Endothelial cell of umbilical vein (primary cell): ENCODE measurements at regions not wholly inside any gene's neighbourhood (a gene's known extent, or its start where the extent isn't known, plus 50 kb on each side); places are given as distances from the start of the nearest gene placed in this dataset.

ENCODE experiments used
- BruUV-seq: library from RNA; stranded (reverse); fragments of 400-500 nt; replicated peaks from 2 replicates; lab custom pipeline; 2021; lab: Mats Ljungman, UMichigan
- CTCF ChIA-PET: fragments of 300-600, 350-600 bp; sonication (Branson Sonifier 250); formaldehyde crosslinking; loops from one replicate; lab custom pipeline; 2021; ENCODE audit warnings: antibody characterized with exemption, inconsistent platforms; lab: Charles Lee
- POLR2A ChIA-PET: fragments of 300-600, 350-600 bp; sonication (Branson Sonifier 250); formaldehyde crosslinking; loops from one replicate; lab custom pipeline; 2021; ENCODE audit warnings: antibody characterized with exemption, inconsistent platforms; lab: Charles Lee
- DNase-seq: peaks from one replicate; pipeline ENCODE4 v3.0.0-alpha.2; 2011; ENCODE audit warnings: low read depth, low spot score
- FAIRE-seq: peaks from 2 replicates; lab custom pipeline; 2011; peaks lifted over from hg19 to GRCh38; lab: Jason Lieb, UNC
- H2AFZ ChIP-seq: 2 replicates; pipeline ENCODE4 v1.6.0; 2012; ENCODE audit warnings: low read depth, low read length, control low read depth, inconsistent platforms
- H3K27ac ChIP-seq: 2 replicates; pipeline ENCODE4 v1.5.1; 2011; ENCODE audit warnings: low read depth, mild to moderate bottlenecking, control low read depth, low read length, moderate library complexity; ENCODE audit not compliant: insufficient read depth
- H3K27me3 ChIP-seq, 2 experiments: 2 replicates each; pipeline versions ENCODE4 v1.6.0 to v1.6.1; 2011; ENCODE audit warnings: low read length in 2 of 2, mixed read lengths in 1 of 2; ENCODE audit not compliant: control insufficient read depth in 2 of 2, insufficient read depth in 2 of 2
- H3K36me3 ChIP-seq, 2 experiments: 2 replicates in 1 of 2; 3 replicates in 1 of 2; pipeline ENCODE4 v1.5.1; 2011; ENCODE audit warnings: low read length in 2 of 2, mild to moderate bottlenecking in 1 of 2, moderate library complexity in 1 of 2; ENCODE audit not compliant: control insufficient read depth in 2 of 2, insufficient read depth in 2 of 2; ENCODE audit errors: extremely low read depth in 1 of 2
- H3K4me1 ChIP-seq: 3 replicates; pipeline ENCODE4 v1.5.1; 2011; ENCODE audit warnings: mild to moderate bottlenecking, low read length; ENCODE audit not compliant: control insufficient read depth, insufficient read depth; ENCODE audit errors: extremely low read depth
- H3K4me2 ChIP-seq: 2 replicates; pipeline ENCODE4 v1.6.1; 2011; ENCODE audit warnings: low read length, control low read depth, mixed read lengths; ENCODE audit not compliant: insufficient read depth
- H3K4me3 ChIP-seq, 3 experiments: fragments of 200-600 bp in 1 of 3; sonication (generic), shearing (Covaris generic) in 1 of 3; replicated peaks in 1 of 3; 2 replicates each; pipeline ENCODE4 v1.5.1; 2011 to 2016; ENCODE audit warnings: control low read depth in 3 of 3, low read length in 3 of 3, mild to moderate bottlenecking in 2 of 3, inconsistent platforms in 1 of 3, low read depth in 1 of 3, moderate library complexity in 1 of 3; ENCODE audit not compliant: insufficient read depth in 1 of 3
- H3K79me2 ChIP-seq: 2 replicates; pipeline ENCODE4 v1.6.0; 2012; ENCODE audit warnings: low read length, inconsistent platforms; ENCODE audit not compliant: control insufficient read depth, insufficient read depth
- H3K9ac ChIP-seq: replicated peaks from 2 replicates; pipeline ENCODE3; 2011; ENCODE audit warnings: low read length, control low read depth; ENCODE audit not compliant: insufficient read depth; ENCODE audit errors: extremely low read depth
- H3K9me1 ChIP-seq: replicated peaks from 3 replicates; pipeline ENCODE4 v1.6.0; 2011; ENCODE audit warnings: mild to moderate bottlenecking, low read length; ENCODE audit not compliant: control insufficient read depth, insufficient read depth; ENCODE audit errors: extremely low read depth
- H3K9me3 ChIP-seq: replicated peaks from 2 replicates; pipeline ENCODE4 v1.5.1; 2012; ENCODE audit warnings: low read length, inconsistent platforms; ENCODE audit not compliant: control insufficient read depth, insufficient read depth
- H4K20me1 ChIP-seq: replicated peaks from 2 replicates; pipeline ENCODE3; 2011; ENCODE audit warnings: mild to moderate bottlenecking, low read length; ENCODE audit not compliant: control insufficient read depth, insufficient read depth; ENCODE audit errors: extremely low read depth
- EZH2 ChIP-seq: IDR thresholded peaks from 2 replicates; pipeline ENCODE4 v1.6.1; 2012; ENCODE audit warnings: borderline replicate concordance, low read depth, mild to moderate bottlenecking, moderate library complexity, low read length, inconsistent platforms; ENCODE audit not compliant: severe bottlenecking
- FOS ChIP-seq: IDR thresholded peaks from 2 replicates; pipeline ENCODE4 v1.6.1; 2011; ENCODE audit warnings: mild to moderate bottlenecking, low read length, moderate library complexity, borderline replicate concordance; ENCODE audit not compliant: insufficient read depth
- GATA2 ChIP-seq: IDR thresholded peaks from 2 replicates; pipeline ENCODE4 v1.7.0; 2011; ENCODE audit warnings: low read depth, mild to moderate bottlenecking, moderate library complexity, mixed read lengths, low read length; ENCODE audit not compliant: insufficient read length, insufficient read depth
- JUN ChIP-seq: IDR thresholded peaks from 2 replicates; pipeline ENCODE4 v1.6.1; 2011; ENCODE audit warnings: borderline replicate concordance, low read depth; ENCODE audit not compliant: insufficient read length, insufficient read depth
- MAX ChIP-seq: IDR thresholded peaks from 2 replicates; pipeline ENCODE4 v1.6.1; 2011; ENCODE audit not compliant: insufficient read depth, insufficient read length
- MYC ChIP-seq: IDR thresholded peaks from one replicate; pipeline ENCODE4 v1.6.1; 2011; ENCODE audit warnings: mild to moderate bottlenecking, low read depth, low read length
- POLR2A ChIP-seq: IDR thresholded peaks from 2 replicates; pipeline ENCODE4 v1.6.1; 2012; ENCODE audit warnings: low read depth, mild to moderate bottlenecking, control low read depth, low read length
- POLR2AphosphoS5 ChIP-seq: IDR thresholded peaks from 2 replicates; pipeline ENCODE4 v1.6.1; 2012; ENCODE audit warnings: low read depth, mild to moderate bottlenecking, control low read depth, low read length, moderate library complexity; ENCODE audit not compliant: insufficient read depth
- dilution Hi-C: fragments of 300-500 bp; cut with MboI; formaldehyde crosslinking; loops from one replicate; pipeline ENCODE4 v1.15.0; 2019; ENCODE audit warnings: low sequenced_read_pairs; ENCODE audit not compliant: extremely low pct_ligation_motif_present
- intact Hi-C: fragments of 100-400 bp; cut with micrococcal nuclease; formaldehyde crosslinking; loops from one replicate; pipeline ENCODE4 v1.10.0; 2022

GRCh38 chr12:91316907-91317269 is 134.3 kb upstream of the DCN start:
- dilution Hi-C loops: no loop called here
- BruUV-seq: no TSS peak
- ChIA-PET POLR2A (no interaction called here), CTCF (interaction anchor here (1.4 to 1.9 kb wide), 2 partner anchors 8 to 9 kb away, joined by 5 to 13 read pairs; no protein-coding TSS in a partner anchor)
- no peaks in the 10 kb centered on the region for H3K9me3 ChIP-seq
- H3K4me1 ChIP-seq: no peaks in the 10 kb centered on the region
- H4K20me1 ChIP-seq: no peaks in the 10 kb centered on the region
- DNase-seq (no peak), FAIRE-seq (no peak)
- TF ChIP-seq GATA2: no peak
- TF ChIP-seq FOS: no peak
- no peak for TF ChIP-seq MYC
- TF ChIP-seq MAX: no peak
- H2AFZ ChIP-seq: no peak overlapping the region
- no peak overlapping the region for H3K9ac ChIP-seq
- H3K79me2 ChIP-seq: no peaks in the 10 kb centered on the region
- no peak overlapping the region for H3K4me2 ChIP-seq
- no peaks in the 10 kb centered on the region for H3K9me1 ChIP-seq
- no peak overlapping the region for H3K27ac ChIP-seq
- intact Hi-C loops: loop anchor here (5.0 kb wide), 1 partner anchor 315 kb away; the partner anchor contains the start of gene EPYC
- no peaks in the 10 kb centered on the region for H3K27me3 ChIP-seq
- H3K4me3 ChIP-seq: no peak overlapping the region
- no peaks in the 10 kb centered on the region for H3K36me3 ChIP-seq

- Histone ChIP-seq H2AFZ (no peak overlapping the region), H3K36me3 (no peaks in the 10 kb centered on the region), H3K9ac (no peak overlapping the region), H3K4me3 (no peak overlapping the region), H3K27me3 (no peaks in the 10 kb centered on the region), H3K4me2 (no peak overlapping the region), H3K9me3 (no peaks in the 10 kb centered on the region), H3K4me1 (no peaks in the 10 kb centered on the region), H3K79me2 (no peaks in the 10 kb centered on the region), H3K9me1 (no peaks in the 10 kb centered on the region), H4K20me1 (no peaks in the 10 kb centered on the region), H3K27ac (no peak overlapping the region)
- no peak for FAIRE-seq
- no peak for DNase-seq
- dilution Hi-C loops: no loop called here
- intact Hi-C loops: loop anchor here (5.0 kb wide), 1 partner anchor 314 kb away; the partner anchor contains the start of gene EPYC
- ChIA-PET POLR2A (no interaction called here), CTCF (interaction anchor here (0.9 to 1.9 kb wide), 3 partner anchors 9 to 371 kb away, joined by 3 to 13 read pairs (median 5); no protein-coding TSS in a partner anchor)
- no peak for TF ChIP-seq EZH2
- no peak for TF ChIP-seq POLR2A
- TF ChIP-seq POLR2AphosphoS5: no peak
- TF ChIP-seq JUN: no peak
- no TSS peak for BruUV-seq
Observed at GRCh38 chr12:91316161-91316906, 133.7 kb upstream of the DCN start.
